GM18520 (cell line): ENCODE measurements at regions not wholly inside any gene's neighbourhood (a gene's known extent, or its start where the extent isn't known, plus 50 kb on each side); places are given as distances from the start of the nearest gene placed in this dataset.

Source experiments
- ATAC-seq: cut with Tn5 transposase; IDR thresholded peaks from one replicate; pipeline ENCODE4 v1.9.1; 2021; ENCODE audit not compliant: unreplicated experiment

- no peak for ATAC-seq
These were observed 214.6 kb downstream of the TTC32 start for GRCh38 chr2:19687017-19687659.

GRCh38 chr2:19686439-19686838 lies 215.3 kb downstream of the TTC32 start:
- no peak for ATAC-seq

- no peak for ATAC-seq
These were observed 216.1 kb downstream of the TTC32 start for GRCh38 chr2:19685731-19686130.

GRCh38 chr2:19684516-19684915 lies 217.3 kb downstream of the TTC32 start:
- ATAC-seq = no peak

- no peak for ATAC-seq
These were observed 218.2 kb downstream of the TTC32 start for GRCh38 chr2:19683556-19683955.

- no peak for ATAC-seq
These were observed 219.3 kb downstream of the TTC32 start for GRCh38 chr2:19682493-19682892.

- no peak for ATAC-seq
These were observed 223.8 kb downstream of the TTC32 start for GRCh38 chr2:19677825-19678518.

- ATAC-seq = no peak
These were observed 224.5 kb downstream of the TTC32 start for GRCh38 chr2:19677215-19677777.

GRCh38 chr2:19676770-19677169 lies 225.0 kb downstream of the TTC32 start:
- ATAC-seq = no peak

GRCh38 chr2:19675856-19676460 lies 225.8 kb downstream of the TTC32 start:
- no peak for ATAC-seq

- ATAC-seq = no peak
These were observed 226.7 kb downstream of the TTC32 start for GRCh38 chr2:19675003-19675629.

GRCh38 chr2:19674051-19675002 lies 227.5 kb downstream of the TTC32 start:
- no peak for ATAC-seq

GRCh38 chr2:19673213-19673791 lies 228.5 kb downstream of the TTC32 start:
- ATAC-seq = no peak

- no peak for ATAC-seq
These were observed 229.9 kb downstream of the TTC32 start for GRCh38 chr2:19671916-19672315.

- no peak for ATAC-seq
These were observed 230.5 kb downstream of the TTC32 start for GRCh38 chr2:19671311-19671710.

- no peak for ATAC-seq
These were observed 231.5 kb downstream of the TTC32 start for GRCh38 chr2:19670303-19670702.

- no peak for ATAC-seq
These were observed 232.2 kb downstream of the TTC32 start for GRCh38 chr2:19669559-19669958.

GRCh38 chr2:19669126-19669525 lies 232.7 kb downstream of the TTC32 start:
- no peak for ATAC-seq

GRCh38 chr2:19667536-19667949 lies 234.2 kb downstream of the TTC32 start:
- no peak for ATAC-seq

- no peak for ATAC-seq
These were observed 234.7 kb downstream of the TTC32 start for GRCh38 chr2:19667085-19667484.
